Fibroblast of lung (primary cell): ENCODE measurements at regions not wholly inside any gene's neighbourhood (a gene's known extent, or its start where the extent isn't known, plus 50 kb on each side); places are given as distances from the start of the nearest gene placed in this dataset.

ENCODE experiments used
- EZH2 ChIP-seq: IDR thresholded peaks from 2 replicates; pipeline ENCODE4 v1.5.1; 2012; ENCODE audit warnings: low read length, control low read depth, mild to moderate bottlenecking; ENCODE audit errors: missing control alignments
- TF ChIP-seq, protein P1 (sequence below), 2 donors: IDR thresholded peaks in 1 of 2; conservative IDR thresholded peaks in 1 of 2; 1 replicate in 1 of 2; 2 replicates in 1 of 2; pipeline ENCODE4 v1.5.1; 2011 to 2012; ENCODE audit warnings: low read length in 2 of 2, control low read depth in 1 of 2, inconsistent platforms in 1 of 2, low read depth in 1 of 2, mild to moderate bottlenecking in 1 of 2

- TF ChIP-seq, protein P1, sequence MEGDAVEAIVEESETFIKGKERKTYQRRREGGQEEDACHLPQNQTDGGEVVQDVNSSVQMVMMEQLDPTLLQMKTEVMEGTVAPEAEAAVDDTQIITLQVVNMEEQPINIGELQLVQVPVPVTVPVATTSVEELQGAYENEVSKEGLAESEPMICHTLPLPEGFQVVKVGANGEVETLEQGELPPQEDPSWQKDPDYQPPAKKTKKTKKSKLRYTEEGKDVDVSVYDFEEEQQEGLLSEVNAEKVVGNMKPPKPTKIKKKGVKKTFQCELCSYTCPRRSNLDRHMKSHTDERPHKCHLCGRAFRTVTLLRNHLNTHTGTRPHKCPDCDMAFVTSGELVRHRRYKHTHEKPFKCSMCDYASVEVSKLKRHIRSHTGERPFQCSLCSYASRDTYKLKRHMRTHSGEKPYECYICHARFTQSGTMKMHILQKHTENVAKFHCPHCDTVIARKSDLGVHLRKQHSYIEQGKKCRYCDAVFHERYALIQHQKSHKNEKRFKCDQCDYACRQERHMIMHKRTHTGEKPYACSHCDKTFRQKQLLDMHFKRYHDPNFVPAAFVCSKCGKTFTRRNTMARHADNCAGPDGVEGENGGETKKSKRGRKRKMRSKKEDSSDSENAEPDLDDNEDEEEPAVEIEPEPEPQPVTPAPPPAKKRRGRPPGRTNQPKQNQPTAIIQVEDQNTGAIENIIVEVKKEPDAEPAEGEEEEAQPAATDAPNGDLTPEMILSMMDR (conservative IDR thresholded peaks at IDR 0.05 in 1 of 2, IDR thresholded peaks at IDR 0.05 in 1 of 2; ENCODE audit: low read depth in 1 of 2, low read length in 2 of 2) = no peak
- TF ChIP-seq EZH2 = no peak
Observed at GRCh38 chr2:72028996-72029395, 118.7 kb downstream of the CYP26B1 start.
